GM21423 (cell line): ENCODE measurements at regions not wholly inside any gene's neighbourhood (a gene's known extent, or its start where the extent isn't known, plus 50 kb on each side); places are given as distances from the start of the nearest gene placed in this dataset.

Source experiments
- ATAC-seq: cut with Tn5 transposase; IDR thresholded peaks from one replicate; pipeline ENCODE4 v1.9.1; 2021; ENCODE audit warnings: mild to moderate bottlenecking, moderate library complexity; ENCODE audit not compliant: unreplicated experiment

DNA sequence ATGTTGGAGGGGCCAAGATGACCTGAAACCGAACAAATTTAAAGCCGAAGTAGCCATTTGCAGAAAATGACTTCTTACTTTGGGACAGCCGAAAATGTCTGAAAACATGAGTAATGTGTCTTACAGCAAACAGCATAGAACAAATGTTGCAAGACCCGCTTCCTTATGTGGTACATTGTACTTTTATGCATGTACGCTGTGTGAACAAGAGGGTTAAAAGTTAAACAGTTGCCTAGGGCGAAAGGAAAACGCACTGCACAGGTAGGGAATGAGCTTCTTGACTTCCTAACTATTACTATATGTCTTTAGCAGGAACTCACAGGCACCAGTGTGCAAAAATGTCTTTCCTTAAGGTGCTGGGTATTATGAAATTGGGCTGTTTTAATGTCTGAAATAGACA is 303.5 kb upstream of the MGMT start:
- no peak for ATAC-seq

GRCh38 chr10:129165076-129165720 is 301.8 kb upstream of the MGMT start:
- no peak for ATAC-seq

GRCh38 chr10:129165770-129166169 is 301.3 kb upstream of the MGMT start:
- ATAC-seq: no peak

DNA sequence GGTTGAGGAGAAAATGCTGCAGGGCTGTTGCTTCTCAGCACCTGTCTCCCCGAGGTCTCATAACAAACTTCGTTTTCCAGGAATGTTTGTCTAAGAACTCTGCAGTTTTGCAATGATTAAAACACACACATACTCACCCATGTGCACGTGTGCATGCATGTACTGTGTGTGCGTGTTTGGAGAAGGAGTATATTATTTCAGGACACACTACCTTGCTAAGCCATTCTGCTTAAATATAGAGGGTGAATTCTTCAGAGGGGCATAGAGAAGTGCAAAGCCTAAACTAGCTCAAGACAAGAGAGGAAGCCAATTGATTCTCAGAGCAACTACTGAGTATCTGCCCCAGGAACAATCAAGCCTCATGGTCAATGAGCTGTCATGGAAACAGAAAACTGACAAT is 298.4 kb upstream of the MGMT start:
- no peak for ATAC-seq

DNA sequence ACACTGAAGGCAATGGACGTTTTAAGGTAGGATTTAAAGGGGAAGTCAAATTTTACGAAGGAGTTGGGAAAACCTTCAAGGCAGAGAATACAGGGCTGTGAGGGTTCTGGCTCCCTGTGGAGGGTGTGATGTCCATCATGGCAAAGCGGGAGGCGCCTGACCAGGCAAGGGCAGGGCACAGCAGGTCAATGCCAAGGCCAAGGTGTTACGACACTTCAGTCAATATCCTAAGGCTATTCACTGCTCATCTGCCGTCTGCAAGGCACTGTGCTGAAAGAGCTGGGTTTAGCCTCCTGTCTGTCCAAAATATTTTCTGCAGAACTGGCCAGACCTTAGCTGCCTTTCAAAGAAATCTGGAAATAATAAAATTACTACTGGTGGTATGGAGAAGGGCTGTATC is 297.9 kb upstream of the MGMT start:
- no peak for ATAC-seq

- ATAC-seq: no peak
Measured at GRCh38 chr10:129170812-129171211, 296.2 kb upstream of the MGMT start.

DNA sequence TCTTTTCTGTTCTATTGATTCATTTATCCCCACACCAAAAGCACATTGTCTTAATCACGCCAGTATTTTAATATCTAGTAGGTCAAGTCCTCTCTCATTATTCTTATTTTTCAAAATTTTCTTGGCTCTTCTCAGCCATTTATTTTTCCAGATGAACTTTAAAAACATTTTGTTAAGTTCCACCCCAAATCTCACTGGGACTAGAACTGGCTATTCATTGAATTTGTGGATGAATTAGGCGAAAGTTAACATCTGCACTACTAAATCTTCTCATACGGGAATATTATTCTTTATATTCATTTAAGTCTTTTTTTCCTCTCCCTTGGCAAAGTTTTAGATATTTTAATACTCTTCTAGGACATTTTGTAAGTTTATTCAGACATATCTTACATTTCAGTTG is 295.2 kb upstream of the MGMT start:
- ATAC-seq: no peak

GRCh38 chr10:129174232-129175014 is 292.6 kb upstream of the MGMT start:
- ATAC-seq: no peak

DNA sequence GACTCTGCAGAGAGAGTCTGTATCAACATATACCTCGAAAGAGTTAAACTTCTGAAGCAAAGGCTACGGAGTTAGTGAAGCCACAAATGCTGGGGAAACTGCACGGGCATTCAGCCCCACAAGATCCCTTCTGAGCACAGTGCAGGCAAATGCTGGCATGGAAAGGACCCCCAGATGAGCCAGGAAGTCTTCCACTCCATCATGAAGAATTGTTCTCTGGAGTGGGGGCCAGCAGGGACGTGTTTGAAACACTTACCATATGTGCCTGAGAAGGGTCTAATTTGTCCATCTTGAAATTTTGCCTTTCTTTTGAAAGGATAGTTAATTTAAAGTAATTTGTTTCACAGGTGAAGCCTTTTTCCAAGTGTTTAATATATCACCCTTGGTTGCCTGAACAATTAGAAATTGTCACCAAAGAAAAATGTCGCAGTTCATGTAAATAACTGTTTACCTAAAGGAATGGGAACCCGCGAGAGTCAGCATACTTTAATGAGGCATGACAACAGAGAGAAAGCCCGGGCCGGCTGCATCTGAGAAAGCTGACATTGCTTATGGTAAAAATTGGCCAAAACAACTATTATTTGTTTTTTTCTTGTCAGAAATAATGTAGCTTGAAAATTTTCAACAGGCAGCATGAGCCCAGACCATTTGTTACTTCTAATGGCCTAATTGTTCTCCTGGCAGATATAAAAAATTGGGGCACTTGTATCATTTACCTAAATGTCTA is 287.6 kb upstream of the MGMT start:
- no peak for ATAC-seq

DNA sequence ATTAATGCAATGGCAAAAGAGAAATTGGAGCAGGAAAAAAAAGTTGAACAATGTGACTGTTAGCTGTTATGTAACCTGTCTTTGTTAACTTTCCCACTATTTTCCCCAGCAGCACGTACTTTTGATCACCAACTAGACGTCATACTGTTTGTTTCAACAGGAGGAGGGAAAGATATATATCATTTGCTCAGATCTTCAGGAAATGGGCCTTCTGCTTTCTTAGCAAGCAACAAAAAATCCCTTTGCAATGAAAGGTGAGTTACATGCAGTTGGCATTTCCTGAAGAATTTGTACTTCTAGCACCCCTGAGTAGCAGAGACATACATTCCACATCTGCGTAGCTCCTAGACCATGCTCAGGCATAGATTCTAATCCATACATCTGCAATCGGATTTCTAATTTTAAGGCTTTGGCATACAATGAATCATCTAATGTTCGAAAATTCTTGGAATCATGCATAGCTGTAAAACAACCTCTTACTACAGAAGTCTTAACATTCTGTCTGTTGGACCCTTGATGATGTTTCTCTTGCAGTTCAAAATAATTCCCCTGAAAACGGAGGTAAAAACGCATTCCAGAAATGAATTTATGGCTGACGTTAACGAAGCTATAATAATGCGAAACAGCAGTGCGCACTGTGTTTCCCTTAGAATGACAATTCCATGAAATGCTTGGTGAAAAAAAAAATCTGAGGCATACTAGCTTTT is 286.9 kb upstream of the MGMT start:
- ATAC-seq: no peak

GRCh38 chr10:129184196-129184595 is 282.8 kb upstream of the MGMT start:
- no peak for ATAC-seq

DNA sequence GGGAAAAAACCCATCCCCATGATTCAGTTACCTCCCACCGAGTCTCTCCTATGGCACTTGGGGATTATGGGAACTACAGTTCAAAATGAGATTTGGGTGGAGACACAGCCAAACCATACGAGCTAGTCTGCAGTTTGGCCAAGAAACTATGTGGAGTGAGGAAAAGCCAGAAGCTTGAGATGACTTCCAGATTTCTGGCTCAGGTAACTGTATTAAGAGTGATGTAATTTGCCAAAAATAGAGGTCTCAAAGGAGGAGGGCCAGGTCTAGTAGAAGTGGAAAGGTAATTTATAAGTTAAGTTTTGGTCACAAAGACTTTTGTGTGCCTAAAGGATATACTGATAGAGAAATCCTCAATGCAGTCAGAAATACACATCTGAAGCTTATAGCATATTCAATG is 279.7 kb upstream of the MGMT start:
- no peak for ATAC-seq

DNA sequence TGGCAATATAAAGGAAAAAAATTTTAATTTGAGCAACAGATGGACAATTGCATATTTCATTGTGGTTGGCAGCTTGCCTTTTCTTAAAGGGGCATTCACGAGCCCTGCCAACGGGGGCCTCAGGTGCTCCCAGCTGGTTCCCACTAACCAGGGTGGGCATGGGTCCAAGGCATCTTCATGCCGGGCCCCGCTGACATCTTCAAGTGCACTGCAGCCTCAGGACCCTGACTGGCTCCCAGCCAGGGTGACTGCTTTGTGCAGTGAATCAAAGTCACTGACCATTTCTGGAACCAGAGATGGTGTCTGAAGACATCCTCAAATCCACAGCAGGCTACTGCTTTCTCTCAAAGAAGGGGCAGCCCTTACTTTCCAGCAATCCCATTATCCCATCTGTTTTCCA is 275.2 kb upstream of the MGMT start:
- ATAC-seq: no peak

- no peak for ATAC-seq
Measured at GRCh38 chr10:129192344-129193128, 274.5 kb upstream of the MGMT start.

GRCh38 chr10:129193148-129193547 is 273.9 kb upstream of the MGMT start:
- ATAC-seq: no peak

GRCh38 chr10:129194181-129194870 is 272.7 kb upstream of the MGMT start:
- no peak for ATAC-seq

DNA sequence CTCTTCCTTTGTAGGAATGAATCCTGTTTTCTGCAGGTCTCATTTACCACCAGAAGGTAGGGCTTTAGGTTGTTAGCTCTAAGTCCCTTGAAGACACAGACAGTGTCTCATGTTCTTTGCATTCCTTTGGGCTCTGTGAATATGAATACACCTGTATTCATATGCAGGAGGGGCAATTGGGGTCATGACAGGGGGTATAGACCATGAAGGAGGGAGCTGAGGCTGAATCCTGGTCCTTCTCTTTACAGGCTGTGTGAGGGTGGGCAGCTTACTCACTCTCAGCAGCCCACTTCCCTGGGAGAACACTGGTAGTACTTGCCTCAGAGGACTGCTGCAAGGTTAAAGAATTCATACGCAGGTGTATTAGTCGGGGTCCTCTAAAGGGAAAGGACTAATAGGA is 267.2 kb upstream of the MGMT start:
- no peak for ATAC-seq

DNA sequence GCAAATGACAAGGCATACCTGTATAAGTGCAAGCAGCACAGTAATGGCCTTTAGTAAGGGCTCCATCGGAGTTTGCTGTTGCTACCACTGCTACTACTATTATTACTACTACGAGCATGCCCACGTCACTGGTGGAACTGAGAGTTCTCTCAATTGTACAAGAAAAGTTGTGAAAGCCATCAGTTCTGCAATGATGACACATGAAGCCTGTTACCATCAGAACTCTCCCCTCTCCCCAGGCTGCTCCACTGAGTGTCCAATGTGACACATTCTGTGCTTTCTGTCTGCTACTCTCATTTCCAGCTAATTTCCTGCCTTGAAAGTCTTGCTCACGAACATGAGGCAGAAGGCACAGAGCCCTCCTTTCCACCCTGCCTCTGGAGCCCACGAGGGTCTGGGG is 263.2 kb upstream of the MGMT start:
- ATAC-seq: no peak

DNA sequence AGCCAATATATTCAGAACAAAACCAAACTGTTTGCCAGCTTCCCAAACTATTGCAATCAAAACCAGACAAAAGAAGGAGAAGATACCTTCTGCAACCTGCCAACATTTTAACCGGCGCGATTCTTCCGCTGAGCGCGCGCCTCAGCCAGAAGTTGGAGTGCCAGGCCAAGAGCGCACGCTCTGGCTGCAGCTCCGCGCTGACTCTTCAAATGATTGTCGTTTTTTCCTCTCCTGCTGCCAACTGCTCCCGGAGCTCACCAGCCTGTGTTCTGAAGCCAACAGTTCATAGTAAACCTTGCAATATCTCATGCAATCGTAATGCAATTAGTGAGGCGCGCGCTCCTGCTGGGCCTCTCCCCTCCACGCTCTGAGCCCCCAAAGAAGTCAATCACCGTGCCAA is 259.7 kb upstream of the MGMT start:
- ATAC-seq: no peak

GRCh38 chr10:129210876-129211275 is 256.2 kb upstream of the MGMT start:
- no peak for ATAC-seq
